ENCODE measurements at regions not wholly inside any gene's neighbourhood (a gene's known extent, or its start where the extent isn't known, plus 50 kb on each side); places are given as distances from the start of the nearest gene placed in this dataset.

- TF ChIP-seq CTCF (IDR thresholded peaks at IDR 0.05; ENCODE audit: insufficient read depth, low read length, poor library complexity, severe bottlenecking): no peak
- TF ChIP-seq EZH2phosphoT487 (conservative IDR thresholded peaks at IDR 0.05; ENCODE audit: low read length): no peak
Observed at GRCh38 chr10:85256481-85256880, 928.1 kb downstream of the CCSER2 start.
